Stomach (tissue), 4 donors: ENCODE measurements at regions not wholly inside any gene's neighbourhood (a gene's known extent, or its start where the extent isn't known, plus 50 kb on each side); places are given as distances from the start of the nearest gene placed in this dataset.

Source experiments
- CTCF ChIP-seq, 7 experiments: fragments of 450-650 bp in 4 of 7; fragments of 200-600 bp in 3 of 7; sonication (generic) in 3 of 7; IDR thresholded peaks; one replicate each; pipeline ENCODE4 v1.5.1; 2016 to 2019; ENCODE audit warnings: antibody characterized with exemption in 7 of 7, control low read depth in 2 of 7, mild to moderate bottlenecking in 1 of 7
- EP300 ChIP-seq: sonication (generic); formaldehyde crosslinking; IDR thresholded peaks from one replicate; pipeline ENCODE4 v1.6.1; 2017; ENCODE audit warnings: antibody characterized with exemption
- POLR2A ChIP-seq, 4 donors: fragments of 450-650 bp; IDR thresholded peaks; one replicate each; pipeline ENCODE4 v1.6.1; 2016; ENCODE audit warnings: antibody characterized with exemption in 4 of 4, control low read depth in 2 of 4, mild to moderate bottlenecking in 1 of 4, moderate library complexity in 1 of 4
- POLR2AphosphoS5 ChIP-seq, 3 donors: sonication (generic); formaldehyde crosslinking; IDR thresholded peaks; one replicate each; pipeline ENCODE4 v1.6.1; 2016; ENCODE audit warnings: antibody characterized with exemption in 3 of 3

GRCh38 chr2:64924170-64924934 is 64.8 kb upstream of the SLC1A4 start:
- TF ChIP-seq POLR2A (IDR thresholded peaks at IDR 0.05) = no peak
- no peak for TF ChIP-seq CTCF (IDR thresholded peaks at IDR 0.05)
- no peak for TF ChIP-seq POLR2AphosphoS5 (IDR thresholded peaks at IDR 0.05)
- no peak for TF ChIP-seq EP300
